ENCODE measurements at regions not wholly inside any gene's neighbourhood (a gene's known extent, or its start where the extent isn't known, plus 50 kb on each side); places are given as distances from the start of the nearest gene placed in this dataset.
"Not testable (repeated sequence)": the region's sequence is repeated elsewhere in the genome, so short reads cannot be mapped to it uniquely, and the experiment has no call there.

DNA sequence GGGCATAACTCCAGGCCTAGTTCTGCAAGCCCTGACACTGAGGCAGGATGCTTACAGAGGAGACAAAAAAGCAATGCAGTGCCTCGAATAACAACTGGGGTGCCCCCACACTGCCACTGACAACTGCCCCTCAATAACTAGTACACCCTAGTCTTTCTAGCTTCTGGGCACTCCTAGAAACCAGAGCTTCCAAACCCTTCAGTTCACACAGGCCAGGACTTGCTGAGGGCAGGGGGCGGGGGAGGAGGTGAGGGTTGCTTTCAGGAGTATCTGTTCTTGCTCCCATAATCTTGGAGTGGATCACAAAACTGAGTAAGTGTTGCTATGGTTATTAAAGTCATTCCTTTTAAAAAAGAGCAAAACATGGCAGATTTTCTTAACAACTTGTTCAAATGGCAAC is 333.1 kb downstream of the BCL2L11 start:
- TF ChIP-seq, protein P1, sequence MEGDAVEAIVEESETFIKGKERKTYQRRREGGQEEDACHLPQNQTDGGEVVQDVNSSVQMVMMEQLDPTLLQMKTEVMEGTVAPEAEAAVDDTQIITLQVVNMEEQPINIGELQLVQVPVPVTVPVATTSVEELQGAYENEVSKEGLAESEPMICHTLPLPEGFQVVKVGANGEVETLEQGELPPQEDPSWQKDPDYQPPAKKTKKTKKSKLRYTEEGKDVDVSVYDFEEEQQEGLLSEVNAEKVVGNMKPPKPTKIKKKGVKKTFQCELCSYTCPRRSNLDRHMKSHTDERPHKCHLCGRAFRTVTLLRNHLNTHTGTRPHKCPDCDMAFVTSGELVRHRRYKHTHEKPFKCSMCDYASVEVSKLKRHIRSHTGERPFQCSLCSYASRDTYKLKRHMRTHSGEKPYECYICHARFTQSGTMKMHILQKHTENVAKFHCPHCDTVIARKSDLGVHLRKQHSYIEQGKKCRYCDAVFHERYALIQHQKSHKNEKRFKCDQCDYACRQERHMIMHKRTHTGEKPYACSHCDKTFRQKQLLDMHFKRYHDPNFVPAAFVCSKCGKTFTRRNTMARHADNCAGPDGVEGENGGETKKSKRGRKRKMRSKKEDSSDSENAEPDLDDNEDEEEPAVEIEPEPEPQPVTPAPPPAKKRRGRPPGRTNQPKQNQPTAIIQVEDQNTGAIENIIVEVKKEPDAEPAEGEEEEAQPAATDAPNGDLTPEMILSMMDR (IDR thresholded peaks at IDR 0.05) = not testable (repeated sequence)
- TF ChIP-seq EP300 (IDR thresholded peaks at IDR 0.05; ENCODE audit: low read depth); POLR2AphosphoS5 (IDR thresholded peaks at IDR 0.05); POLR2A (IDR thresholded peaks at IDR 0.05): not testable (repeated sequence)
